Right atrium auricular region (tissue), 2 donors: ENCODE measurements at regions not wholly inside any gene's neighbourhood (a gene's known extent, or its start where the extent isn't known, plus 50 kb on each side); places are given as distances from the start of the nearest gene placed in this dataset.

Experiments used
- DNase-seq: peaks from one replicate; pipeline ENCODE4 v3.0.0-alpha.2; 2019; ENCODE audit warnings: low spot score
- H3K27ac ChIP-seq, 2 donors: fragments of 200-600 bp; sonication (generic); 1 replicate in 1 of 2; 2 replicates in 1 of 2; pipeline ENCODE4 v1.5.1; 2016 to 2019
- H3K27me3 ChIP-seq, 2 donors: fragments of 200-600 bp; sonication (generic); one replicate each; pipeline versions ENCODE4 v1.5.1 to v1.6.0; 2017 to 2019
- H3K36me3 ChIP-seq: fragments of 200-600 bp; sonication (generic); one replicate; pipeline ENCODE4 v1.5.1; 2016
- H3K4me1 ChIP-seq, 2 donors: fragments of 200-600 bp; sonication (generic); one replicate each; pipeline versions ENCODE4 v1.5.1 to v1.6.0; 2017 to 2019
- H3K4me3 ChIP-seq, 2 donors: fragments of 200-600 bp; sonication (generic); 1 replicate in 1 of 2; 2 replicates in 1 of 2; pipeline ENCODE4 v1.5.1; 2017 to 2019; ENCODE audit warnings: mild to moderate bottlenecking in 1 of 2, moderate library complexity in 1 of 2
- H3K9me3 ChIP-seq, 2 donors: fragments of 200-600 bp; sonication (generic); one replicate each; pipeline ENCODE4 v1.5.1; 2019
- TF ChIP-seq, protein P1 (sequence below), 2 donors: fragments of 200-600 bp; sonication (generic); IDR thresholded peaks; one replicate each; pipeline ENCODE4 v1.5.1; 2019; ENCODE audit warnings: antibody characterized with exemption in 2 of 2

GRCh38 chr21:25512095-25513081 lies 94.9 kb downstream of the MRPL39 start:
- H3K27ac ChIP-seq, result no peak overlapping the region
- H3K4me3 ChIP-seq, result no peak overlapping the region
- TF ChIP-seq, protein P1, sequence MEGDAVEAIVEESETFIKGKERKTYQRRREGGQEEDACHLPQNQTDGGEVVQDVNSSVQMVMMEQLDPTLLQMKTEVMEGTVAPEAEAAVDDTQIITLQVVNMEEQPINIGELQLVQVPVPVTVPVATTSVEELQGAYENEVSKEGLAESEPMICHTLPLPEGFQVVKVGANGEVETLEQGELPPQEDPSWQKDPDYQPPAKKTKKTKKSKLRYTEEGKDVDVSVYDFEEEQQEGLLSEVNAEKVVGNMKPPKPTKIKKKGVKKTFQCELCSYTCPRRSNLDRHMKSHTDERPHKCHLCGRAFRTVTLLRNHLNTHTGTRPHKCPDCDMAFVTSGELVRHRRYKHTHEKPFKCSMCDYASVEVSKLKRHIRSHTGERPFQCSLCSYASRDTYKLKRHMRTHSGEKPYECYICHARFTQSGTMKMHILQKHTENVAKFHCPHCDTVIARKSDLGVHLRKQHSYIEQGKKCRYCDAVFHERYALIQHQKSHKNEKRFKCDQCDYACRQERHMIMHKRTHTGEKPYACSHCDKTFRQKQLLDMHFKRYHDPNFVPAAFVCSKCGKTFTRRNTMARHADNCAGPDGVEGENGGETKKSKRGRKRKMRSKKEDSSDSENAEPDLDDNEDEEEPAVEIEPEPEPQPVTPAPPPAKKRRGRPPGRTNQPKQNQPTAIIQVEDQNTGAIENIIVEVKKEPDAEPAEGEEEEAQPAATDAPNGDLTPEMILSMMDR (IDR thresholded peaks at IDR 0.05), result no peak
- no peak for DNase-seq
- no peaks in the 10 kb centered on the region for H3K9me3 ChIP-seq
- H3K36me3 ChIP-seq, result no peaks in the 10 kb centered on the region
- no peaks in the 10 kb centered on the region for H3K27me3 ChIP-seq
- H3K4me1 ChIP-seq, result no peaks in the 10 kb centered on the region

DNA sequence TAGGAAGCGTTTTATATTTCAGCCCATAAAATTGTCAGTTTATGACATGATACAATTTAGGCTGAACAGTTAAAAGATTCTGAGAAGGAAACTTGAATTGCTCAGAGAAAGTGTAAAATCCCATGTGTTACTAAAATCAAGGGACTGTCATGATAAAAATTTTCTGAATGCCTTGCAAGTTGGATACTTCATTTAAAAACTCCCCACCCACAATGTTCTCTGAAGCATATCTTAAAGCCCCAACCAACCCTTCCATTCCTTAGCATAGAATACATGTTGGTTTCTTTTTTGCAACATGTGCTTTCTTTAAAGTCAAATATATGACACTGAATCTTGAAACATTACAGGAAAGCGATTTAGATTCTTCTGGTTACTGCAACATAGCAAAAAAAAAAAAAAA lies 97.4 kb downstream of the MRPL39 start:
- no peaks in the 10 kb centered on the region for H3K36me3 ChIP-seq
- H3K4me1 ChIP-seq, result no peaks in the 10 kb centered on the region
- no peaks in the 10 kb centered on the region for H3K27me3 ChIP-seq
- TF ChIP-seq, protein P1 (IDR thresholded peaks at IDR 0.05), result no peak
- H3K27ac ChIP-seq, result no peak overlapping the region
- H3K9me3 ChIP-seq, result no peaks in the 10 kb centered on the region
- DNase-seq, result no peak
- H3K4me3 ChIP-seq, result no peak overlapping the region

- DNase-seq, result no peak
- no peaks in the 10 kb centered on the region for H3K9me3 ChIP-seq
- TF ChIP-seq, protein P1 (IDR thresholded peaks at IDR 0.05), result no peak
- no peaks in the 10 kb centered on the region for H3K27me3 ChIP-seq
- no peaks in the 10 kb centered on the region for H3K4me1 ChIP-seq
- no peaks in the 10 kb centered on the region for H3K36me3 ChIP-seq
- no peak overlapping the region for H3K27ac ChIP-seq
- no peak overlapping the region for H3K4me3 ChIP-seq
These were observed 98.9 kb downstream of the MRPL39 start for GRCh38 chr21:25508364-25508763.

GRCh38 chr21:25507522-25507921 lies 99.8 kb downstream of the MRPL39 start:
- TF ChIP-seq, protein P1 (IDR thresholded peaks at IDR 0.05), result no peak
- Histone ChIP-seq H3K36me3 (no peaks in the 10 kb centered on the region), H3K27me3 (no peaks in the 10 kb centered on the region), H3K4me3 (no peak overlapping the region), H3K4me1 (no peaks in the 10 kb centered on the region), H3K27ac (no peak overlapping the region), H3K9me3 (no peaks in the 10 kb centered on the region)
- no peak for DNase-seq

- no peak for DNase-seq
- no peaks in the 10 kb centered on the region for H3K27me3 ChIP-seq
- H3K4me1 ChIP-seq, result no peaks in the 10 kb centered on the region
- no peak overlapping the region for H3K4me3 ChIP-seq
- H3K27ac ChIP-seq, result no peak overlapping the region
- no peaks in the 10 kb centered on the region for H3K9me3 ChIP-seq
- TF ChIP-seq, protein P1 (IDR thresholded peaks at IDR 0.05), result no peak
- no peaks in the 10 kb centered on the region for H3K36me3 ChIP-seq
These were observed 100.4 kb downstream of the MRPL39 start for GRCh38 chr21:25506887-25507286.
